Right lobe of liver (tissue), 4 donors: ENCODE measurements at regions not wholly inside any gene's neighbourhood (a gene's known extent, or its start where the extent isn't known, plus 50 kb on each side); places are given as distances from the start of the nearest gene placed in this dataset.

Source experiments
- POLR2A ChIP-seq: fragments of 450-650 bp; IDR thresholded peaks from one replicate; pipeline ENCODE4 v1.6.1; 2017; ENCODE audit warnings: antibody characterized with exemption, mild to moderate bottlenecking
- TF ChIP-seq, protein P1 (sequence below), 4 donors: fragments of 200-600 bp in 3 of 4; fragments of 450-650 bp in 1 of 4; IDR thresholded peaks; one replicate each; pipeline versions ENCODE4 v1.5.1 to v1.8.0; 2016 to 2022; ENCODE audit warnings: antibody characterized with exemption in 4 of 4, mild to moderate bottlenecking in 2 of 4
- donor health status: DM: no; HTN: no; CAD: no.
- donor health status: DM: no; HTN: no; CAD: no.
- donor health status: DM: no; HTN: yes; CAD: no.

DNA sequence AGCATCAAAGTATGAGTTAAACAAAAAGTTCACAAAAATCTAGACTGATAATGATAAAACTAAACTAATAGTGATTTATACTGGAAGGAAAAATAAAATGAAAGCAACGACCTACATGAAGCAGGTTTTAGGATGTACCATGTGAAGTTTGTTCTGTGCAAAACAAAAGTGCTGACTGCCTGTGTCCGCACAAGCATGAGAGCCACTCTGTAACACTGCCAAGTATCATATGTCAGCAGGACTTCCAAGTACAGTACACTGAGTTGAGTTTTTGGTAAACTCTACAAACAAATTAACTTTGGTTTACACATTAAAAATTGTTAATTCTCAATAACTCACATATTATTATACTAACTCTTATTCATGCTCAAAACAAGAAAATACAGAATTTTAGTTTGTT is 459.0 kb downstream of the PDGFC start:
- TF ChIP-seq, protein P1, sequence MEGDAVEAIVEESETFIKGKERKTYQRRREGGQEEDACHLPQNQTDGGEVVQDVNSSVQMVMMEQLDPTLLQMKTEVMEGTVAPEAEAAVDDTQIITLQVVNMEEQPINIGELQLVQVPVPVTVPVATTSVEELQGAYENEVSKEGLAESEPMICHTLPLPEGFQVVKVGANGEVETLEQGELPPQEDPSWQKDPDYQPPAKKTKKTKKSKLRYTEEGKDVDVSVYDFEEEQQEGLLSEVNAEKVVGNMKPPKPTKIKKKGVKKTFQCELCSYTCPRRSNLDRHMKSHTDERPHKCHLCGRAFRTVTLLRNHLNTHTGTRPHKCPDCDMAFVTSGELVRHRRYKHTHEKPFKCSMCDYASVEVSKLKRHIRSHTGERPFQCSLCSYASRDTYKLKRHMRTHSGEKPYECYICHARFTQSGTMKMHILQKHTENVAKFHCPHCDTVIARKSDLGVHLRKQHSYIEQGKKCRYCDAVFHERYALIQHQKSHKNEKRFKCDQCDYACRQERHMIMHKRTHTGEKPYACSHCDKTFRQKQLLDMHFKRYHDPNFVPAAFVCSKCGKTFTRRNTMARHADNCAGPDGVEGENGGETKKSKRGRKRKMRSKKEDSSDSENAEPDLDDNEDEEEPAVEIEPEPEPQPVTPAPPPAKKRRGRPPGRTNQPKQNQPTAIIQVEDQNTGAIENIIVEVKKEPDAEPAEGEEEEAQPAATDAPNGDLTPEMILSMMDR (IDR thresholded peaks at IDR 0.05), result no peak
- TF ChIP-seq POLR2A, result no peak
